H9 (cell line): ENCODE measurements at regions not wholly inside any gene's neighbourhood (a gene's known extent, or its start where the extent isn't known, plus 50 kb on each side); places are given as distances from the start of the nearest gene placed in this dataset.

Experiments
- DNase-seq: peaks from one replicate; pipeline ENCODE4 v3.0.0-alpha.2; 2017
- H2AFZ ChIP-seq: one replicate; pipeline ENCODE4 v1.6.1; 2013; ENCODE audit warnings: mild to moderate bottlenecking, low read length, control low read depth, moderate library complexity
- H2AK5ac ChIP-seq: 2 replicates; pipeline ENCODE4 v1.6.1; 2013; ENCODE audit warnings: low read length, control low read depth, mixed read lengths; ENCODE audit not compliant: insufficient read length
- H2BK120ac ChIP-seq: one replicate; pipeline ENCODE4 v1.6.1; 2013; ENCODE audit warnings: low read depth, mild to moderate bottlenecking, low read length, control low read depth, inconsistent platforms; ENCODE audit not compliant: poor library complexity, severe bottlenecking
- H2BK12ac ChIP-seq: 2 replicates; pipeline ENCODE4 v1.6.1; 2013; ENCODE audit warnings: low read length, control low read depth, mixed read lengths, low read depth; ENCODE audit not compliant: insufficient read length
- H2BK15ac ChIP-seq: 2 replicates; pipeline ENCODE4 v1.6.1; 2013; ENCODE audit warnings: low read depth, low read length, control low read depth
- H2BK20ac ChIP-seq: one replicate; pipeline ENCODE4 v1.6.1; 2013; ENCODE audit warnings: low read depth, mild to moderate bottlenecking, low read length, control low read depth, inconsistent platforms; ENCODE audit not compliant: poor library complexity, severe bottlenecking
- H2BK5ac ChIP-seq: 2 replicates; pipeline ENCODE4 v1.6.1; 2013; ENCODE audit warnings: low read length, control low read depth, mixed read lengths; ENCODE audit not compliant: insufficient read length
- H3K14ac ChIP-seq: 2 replicates; pipeline ENCODE4 v1.6.1; 2013; ENCODE audit warnings: low read length, control low read depth; ENCODE audit not compliant: insufficient read depth
- H3K18ac ChIP-seq: 2 replicates; pipeline ENCODE4 v1.6.1; 2013; ENCODE audit warnings: low read depth, mild to moderate bottlenecking, mixed read lengths, low read length, control low read depth; ENCODE audit not compliant: insufficient read length
- H3K23ac ChIP-seq: 2 replicates; pipeline ENCODE4 v1.6.1; 2013; ENCODE audit warnings: low read length, control low read depth, mixed read lengths, low read depth; ENCODE audit not compliant: insufficient read length
- H3K23me2 ChIP-seq: 2 replicates; pipeline ENCODE4 v1.6.1; 2013; ENCODE audit warnings: low read depth, mild to moderate bottlenecking, mixed read lengths, low read length, control low read depth; ENCODE audit not compliant: insufficient read length, poor library complexity, severe bottlenecking
- H3K27ac ChIP-seq: 2 replicates; pipeline ENCODE4 v1.5.1; 2013; ENCODE audit warnings: low read length, control low read depth, mixed read lengths, low read depth; ENCODE audit not compliant: insufficient read length
- H3K27me3 ChIP-seq: 2 replicates; pipeline ENCODE4 v1.6.1; 2013; ENCODE audit warnings: low read length, control low read depth, inconsistent platforms; ENCODE audit not compliant: insufficient read depth
- H3K4ac ChIP-seq: 2 replicates; pipeline ENCODE4 v1.6.1; 2013; ENCODE audit warnings: low read depth, mild to moderate bottlenecking, control low read depth, inconsistent platforms, low read length, moderate library complexity
- H3K4me1 ChIP-seq: 2 replicates; pipeline ENCODE4 v1.6.1; 2013; ENCODE audit warnings: low read length, control low read depth, inconsistent platforms; ENCODE audit not compliant: insufficient read depth
- H3K4me2 ChIP-seq: 2 replicates; pipeline ENCODE4 v1.6.1; 2013; ENCODE audit warnings: low read length, control low read depth, mixed read lengths; ENCODE audit not compliant: insufficient read length, insufficient read depth
- H3K56ac ChIP-seq: 2 replicates; pipeline ENCODE4 v1.6.1; 2013; ENCODE audit warnings: low read depth, mild to moderate bottlenecking, mixed read lengths, low read length, control low read depth; ENCODE audit not compliant: insufficient read length
- H3K79me1 ChIP-seq: 2 replicates; pipeline ENCODE4 v1.6.1; 2013; ENCODE audit warnings: low read depth, mild to moderate bottlenecking, moderate library complexity, low read length, control low read depth, inconsistent platforms; ENCODE audit not compliant: insufficient read depth, poor library complexity, severe bottlenecking
- H3K79me2 ChIP-seq: 2 replicates; pipeline ENCODE4 v1.6.1; 2013; ENCODE audit warnings: low read length, control low read depth, inconsistent platforms; ENCODE audit not compliant: insufficient read depth
- H3K9ac ChIP-seq: 2 replicates; pipeline ENCODE4 v1.6.1; 2013; ENCODE audit warnings: low read length, control low read depth, mixed read lengths; ENCODE audit not compliant: insufficient read length; ENCODE audit errors: extremely low read depth
- H3K9me3 ChIP-seq: one replicate; pipeline ENCODE4 v1.6.1; 2013; ENCODE audit warnings: low read depth, low read length, inconsistent platforms; ENCODE audit not compliant: control insufficient read depth
- H3T11ph ChIP-seq: one replicate; pipeline ENCODE4 v1.6.1; 2013; ENCODE audit warnings: mild to moderate bottlenecking, low read length, control low read depth, inconsistent platforms
- H4K20me1 ChIP-seq: one replicate; pipeline ENCODE4 v1.6.1; 2013; ENCODE audit not compliant: control insufficient read depth, insufficient read length, insufficient read depth
- H4K5ac ChIP-seq: 2 replicates; pipeline ENCODE4 v1.6.1; 2013; ENCODE audit warnings: low read depth, mild to moderate bottlenecking, mixed read lengths, low read length, control low read depth; ENCODE audit not compliant: insufficient read length
- H4K8ac ChIP-seq: replicated peaks from 2 replicates; pipeline ENCODE4 v1.6.1; 2013; ENCODE audit warnings: low read length, control low read depth, mixed read lengths, low read depth; ENCODE audit not compliant: insufficient read length
- H4K91ac ChIP-seq: 2 replicates; pipeline ENCODE4 v1.6.1; 2013; ENCODE audit warnings: low read depth, mild to moderate bottlenecking, moderate library complexity, mixed read lengths, low read length, control low read depth; ENCODE audit not compliant: insufficient read length
- H3K27ac Mint-ChIP-seq, 3 experiments: 2 replicates in 2 of 3; 3 replicates in 1 of 3; pipeline ENCODE4 v1.8.0; 2020 to 2021; ENCODE audit warnings: mixed read lengths in 3 of 3, mild to moderate bottlenecking in 1 of 3, moderate library complexity in 1 of 3
- H3K27me3 Mint-ChIP-seq: 2 replicates; pipeline ENCODE4 v1.8.0; 2021; ENCODE audit warnings: low read depth, mild to moderate bottlenecking, moderate library complexity, mixed read lengths
- H3K36me3 Mint-ChIP-seq, 3 experiments: 2 replicates in 2 of 3; 3 replicates in 1 of 3; pipeline ENCODE4 v1.8.0; 2020 to 2021; ENCODE audit warnings: low read depth in 3 of 3, mixed read lengths in 3 of 3; ENCODE audit not compliant: insufficient read depth in 1 of 3
- H3K4me1 Mint-ChIP-seq, 2 experiments: 2 replicates each; pipeline ENCODE4 v1.8.0; 2020; ENCODE audit warnings: mixed read lengths in 2 of 2
- H3K4me3 Mint-ChIP-seq, 2 experiments: 2 replicates in 1 of 2; 3 replicates in 1 of 2; pipeline ENCODE4 v1.8.0; 2020 to 2021; ENCODE audit warnings: mild to moderate bottlenecking in 2 of 2, mixed read lengths in 2 of 2, moderate library complexity in 1 of 2
- H3K9me3 Mint-ChIP-seq, 2 experiments: 2 replicates in 1 of 2; 3 replicates in 1 of 2; pipeline ENCODE4 v1.8.0; 2020; ENCODE audit warnings: mild to moderate bottlenecking in 2 of 2, mixed read lengths in 2 of 2, moderate library complexity in 1 of 2
- WGBS: extraction: QIAGEN DNeasy Blood & Tissue Kit; methylation state at CpG from one replicate; pipeline ENCODE4 v1.1.7; 2013; ENCODE audit warnings: missing lambda C conversion rate, low lambda C conversion rate, mixed read lengths; ENCODE audit not compliant: insufficient read length; ENCODE audit errors: extremely low coverage; 5-methylcytosine and 5-hydroxymethylcytosine counted together
- TF ChIP-seq, protein P1 (sequence below): fragments of 200-600 bp; sonication (generic); conservative IDR thresholded peaks from 3 replicates; pipeline ENCODE4 v1.8.0; 2021; ENCODE audit warnings: antibody characterized with exemption, mild to moderate bottlenecking

DNA sequence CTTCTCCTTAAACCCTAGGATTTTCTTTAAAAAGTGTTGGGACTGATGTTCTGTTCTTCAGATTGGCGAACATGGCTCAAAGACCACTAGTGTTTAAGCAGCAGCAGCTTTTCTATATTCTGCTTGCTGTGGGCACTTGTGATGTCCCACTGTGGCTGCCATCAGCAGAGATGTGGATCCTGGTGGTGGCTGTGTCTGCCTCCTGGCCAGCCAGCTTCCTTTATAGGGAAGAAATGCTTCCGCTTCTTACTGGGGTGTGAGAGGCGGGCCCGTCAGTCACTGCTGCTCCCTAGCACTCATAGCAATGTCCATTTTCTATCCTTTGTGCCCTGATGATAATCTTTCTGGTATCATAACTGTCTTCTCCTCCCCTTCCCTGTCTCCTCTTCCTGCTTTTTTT, 66.7 kb upstream of the ESR1 start:
- Histone ChIP-seq H3K56ac (no peak overlapping the region), H3K79me2 (no peaks in the 10 kb centered on the region), H3K23me2 (no peaks in the 10 kb centered on the region), H3K4me2 (no peak overlapping the region), H2BK20ac (no peak overlapping the region), H2BK12ac (no peak overlapping the region), H3K9ac (no peak overlapping the region), H3K23ac (no peak overlapping the region), H3K4ac (no peak overlapping the region), H3K27me3 (no peaks in the 10 kb centered on the region), H3T11ph (no peak overlapping the region), H2AFZ (no peak overlapping the region), H4K8ac (no peak overlapping the region), H3K9me3 (no peaks in the 10 kb centered on the region), H4K91ac (no peak overlapping the region), H2BK15ac (no peak overlapping the region), H3K14ac (no peak overlapping the region), H3K4me1 (no peaks in the 10 kb centered on the region), H2BK5ac (no peak overlapping the region), H4K20me1 (no peaks in the 10 kb centered on the region), H2AK5ac (no peak overlapping the region), H3K79me1 (no peaks in the 10 kb centered on the region), H3K18ac (no peak overlapping the region), H3K27ac (no peak overlapping the region), H2BK120ac (no peak overlapping the region), H4K5ac (no peak overlapping the region)
- WGBS = no CpG with 5 or more reads among the region's 4 CpGs
- H3K4me3 Mint-ChIP-seq = no peak overlapping the region
- H3K4me1 Mint-ChIP-seq = no peaks in the 10 kb centered on the region
- no peak overlapping the region; a peak in 1 of 7 replicates for H3K27ac Mint-ChIP-seq
- H3K9me3 Mint-ChIP-seq = no peaks in the 10 kb centered on the region; a peak in 1 of 5 replicates
- no peak for DNase-seq
- H3K36me3 Mint-ChIP-seq = no peaks in the 10 kb centered on the region
- H3K27me3 Mint-ChIP-seq = no peaks in the 10 kb centered on the region
- TF ChIP-seq, protein P1, sequence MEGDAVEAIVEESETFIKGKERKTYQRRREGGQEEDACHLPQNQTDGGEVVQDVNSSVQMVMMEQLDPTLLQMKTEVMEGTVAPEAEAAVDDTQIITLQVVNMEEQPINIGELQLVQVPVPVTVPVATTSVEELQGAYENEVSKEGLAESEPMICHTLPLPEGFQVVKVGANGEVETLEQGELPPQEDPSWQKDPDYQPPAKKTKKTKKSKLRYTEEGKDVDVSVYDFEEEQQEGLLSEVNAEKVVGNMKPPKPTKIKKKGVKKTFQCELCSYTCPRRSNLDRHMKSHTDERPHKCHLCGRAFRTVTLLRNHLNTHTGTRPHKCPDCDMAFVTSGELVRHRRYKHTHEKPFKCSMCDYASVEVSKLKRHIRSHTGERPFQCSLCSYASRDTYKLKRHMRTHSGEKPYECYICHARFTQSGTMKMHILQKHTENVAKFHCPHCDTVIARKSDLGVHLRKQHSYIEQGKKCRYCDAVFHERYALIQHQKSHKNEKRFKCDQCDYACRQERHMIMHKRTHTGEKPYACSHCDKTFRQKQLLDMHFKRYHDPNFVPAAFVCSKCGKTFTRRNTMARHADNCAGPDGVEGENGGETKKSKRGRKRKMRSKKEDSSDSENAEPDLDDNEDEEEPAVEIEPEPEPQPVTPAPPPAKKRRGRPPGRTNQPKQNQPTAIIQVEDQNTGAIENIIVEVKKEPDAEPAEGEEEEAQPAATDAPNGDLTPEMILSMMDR = no peak
